ENCODE measurements at regions not wholly inside any gene's neighbourhood (a gene's known extent, or its start where the extent isn't known, plus 50 kb on each side); places are given as distances from the start of the nearest gene placed in this dataset.

- TF ChIP-seq CTCF (IDR thresholded peaks at IDR 0.05; ENCODE audit: low read depth, low read length) (peak; percentile 46), MYC (IDR thresholded peaks at IDR 0.05; ENCODE audit: low read depth, low read length) (no peak)
Observed at GRCh38 chr3:35908366-35909232, 269.3 kb downstream of the ARPP21 start.
